ENCODE measurements at regions not wholly inside any gene's neighbourhood (a gene's known extent, or its start where the extent isn't known, plus 50 kb on each side); places are given as distances from the start of the nearest gene placed in this dataset.

- ATAC-seq (replicated peaks; ENCODE audit: extremely low read depth, poor library complexity, severe bottlenecking) (no peak), DNase-seq (ENCODE audit: low spot score in 2 of 2) (no peak)
- peaks cover 98% of the 10 kb centered on the region for H3K27me3 Mint-ChIP-seq
- H3K27ac Mint-ChIP-seq (ENCODE audit: low read depth), result no peak overlapping the region
- H3K4me1 Mint-ChIP-seq, result no peaks in the 10 kb centered on the region
- H3K9me3 Mint-ChIP-seq, result no peaks in the 10 kb centered on the region
- no peak overlapping the region for H3K4me3 Mint-ChIP-seq
- peaks cover 3% of the 10 kb centered on the region for H3K36me3 Mint-ChIP-seq (ENCODE audit: insufficient read depth)
Observed at GRCh38 chr1:36711480-36711879, 228.8 kb upstream of the CSF3R start.

GRCh38 chr1:36710951-36711350, 228.2 kb upstream of the CSF3R start:
- Mint-ChIP-seq H3K36me3 (ENCODE audit: insufficient read depth) (peaks cover 3% of the 10 kb centered on the region), H3K27ac (ENCODE audit: low read depth) (no peak overlapping the region), H3K4me1 (no peaks in the 10 kb centered on the region), H3K27me3 (peaks cover 98% of the 10 kb centered on the region), H3K4me3 (no peak overlapping the region), H3K9me3 (no peaks in the 10 kb centered on the region)
- DNase-seq (ENCODE audit: low spot score in 2 of 2) (no peak), ATAC-seq (replicated peaks; ENCODE audit: extremely low read depth, poor library complexity, severe bottlenecking) (no peak)

GRCh38 chr1:36709869-36710481, 227.3 kb upstream of the CSF3R start:
- peaks cover 3% of the 10 kb centered on the region for H3K36me3 Mint-ChIP-seq (ENCODE audit: insufficient read depth)

GRCh38 chr1:36708587-36708986, 225.9 kb upstream of the CSF3R start:
- DNase-seq (ENCODE audit: low spot score in 2 of 2) (no peak), ATAC-seq (replicated peaks; ENCODE audit: extremely low read depth, poor library complexity, severe bottlenecking) (no peak)
- H3K4me3 Mint-ChIP-seq, result no peak overlapping the region
- peaks cover 3% of the 10 kb centered on the region for H3K4me1 Mint-ChIP-seq
- peaks cover 96% of the 10 kb centered on the region for H3K27me3 Mint-ChIP-seq
- no peaks in the 10 kb centered on the region for H3K9me3 Mint-ChIP-seq
- H3K27ac Mint-ChIP-seq (ENCODE audit: low read depth), result no peak overlapping the region
- H3K36me3 Mint-ChIP-seq (ENCODE audit: insufficient read depth), result no peaks in the 10 kb centered on the region

More at GRCh38 chr1:36709869-36710481, 227.3 kb upstream of the CSF3R start:
- no peak for DNase-seq (ENCODE audit: low spot score in 2 of 2)
- Mint-ChIP-seq H3K9me3 (no peaks in the 10 kb centered on the region), H3K27ac (ENCODE audit: low read depth) (no peak overlapping the region), H3K4me1 (no peaks in the 10 kb centered on the region), H3K27me3 (peaks cover 98% of the 10 kb centered on the region), H3K4me3 (no peak overlapping the region)
- ATAC-seq (replicated peaks; ENCODE audit: extremely low read depth, poor library complexity, severe bottlenecking), result no peak

- peaks cover 91% of the 10 kb centered on the region for H3K27me3 Mint-ChIP-seq
Observed at GRCh38 chr1:36707221-36707620, 224.5 kb upstream of the CSF3R start.

GRCh38 chr1:36706416-36706815, 223.7 kb upstream of the CSF3R start:
- no peak for DNase-seq (ENCODE audit: low spot score in 2 of 2)
- H3K27ac Mint-ChIP-seq (ENCODE audit: low read depth), result no peak overlapping the region
- no peak for ATAC-seq (replicated peaks; ENCODE audit: extremely low read depth, poor library complexity, severe bottlenecking)
- peaks cover 91% of the 10 kb centered on the region for H3K27me3 Mint-ChIP-seq
- no peaks in the 10 kb centered on the region for H3K36me3 Mint-ChIP-seq (ENCODE audit: insufficient read depth)
- H3K4me3 Mint-ChIP-seq, result no peak overlapping the region
- H3K9me3 Mint-ChIP-seq, result no peaks in the 10 kb centered on the region
- H3K4me1 Mint-ChIP-seq, result peaks cover 6% of the 10 kb centered on the region

More at GRCh38 chr1:36707221-36707620, 224.5 kb upstream of the CSF3R start:
- ATAC-seq (replicated peaks; ENCODE audit: extremely low read depth, poor library complexity, severe bottlenecking) (no peak), DNase-seq (ENCODE audit: low spot score in 2 of 2) (no peak)
- Mint-ChIP-seq H3K27ac (ENCODE audit: low read depth) (no peak overlapping the region), H3K9me3 (no peaks in the 10 kb centered on the region), H3K36me3 (ENCODE audit: insufficient read depth) (no peaks in the 10 kb centered on the region), H3K4me3 (no peak overlapping the region), H3K4me1 (peaks cover 6% of the 10 kb centered on the region)

- no peaks in the 10 kb centered on the region for H3K36me3 Mint-ChIP-seq (ENCODE audit: insufficient read depth)
- DNase-seq (ENCODE audit: low spot score in 2 of 2), result no peak
- H3K27me3 Mint-ChIP-seq, result peaks cover 91% of the 10 kb centered on the region
- no peak overlapping the region for H3K27ac Mint-ChIP-seq (ENCODE audit: low read depth)
- H3K9me3 Mint-ChIP-seq, result no peaks in the 10 kb centered on the region
- no peak overlapping the region for H3K4me3 Mint-ChIP-seq
- H3K4me1 Mint-ChIP-seq, result peaks cover 6% of the 10 kb centered on the region
- ATAC-seq (replicated peaks; ENCODE audit: extremely low read depth, poor library complexity, severe bottlenecking), result no peak
Observed at GRCh38 chr1:36705629-36706028, 222.9 kb upstream of the CSF3R start.

GRCh38 chr1:36703526-36704208, 221.0 kb upstream of the CSF3R start:
- Mint-ChIP-seq H3K4me3 (no peak overlapping the region), H3K27ac (ENCODE audit: low read depth) (no peak overlapping the region), H3K27me3 (peaks cover 76% of the 10 kb centered on the region), H3K36me3 (ENCODE audit: insufficient read depth) (no peaks in the 10 kb centered on the region), H3K9me3 (no peaks in the 10 kb centered on the region), H3K4me1 (peaks cover 6% of the 10 kb centered on the region)
- DNase-seq (ENCODE audit: low spot score in 2 of 2), result peak; percentile 12 to 24
- ATAC-seq (replicated peaks; ENCODE audit: extremely low read depth, poor library complexity, severe bottlenecking), result peak; percentile 56

GRCh38 chr1:36702963-36703362, 220.2 kb upstream of the CSF3R start:
- Mint-ChIP-seq H3K27me3 (peaks cover 69% of the 10 kb centered on the region), H3K9me3 (no peaks in the 10 kb centered on the region), H3K4me3 (no peak overlapping the region), H3K36me3 (ENCODE audit: insufficient read depth) (no peaks in the 10 kb centered on the region), H3K4me1 (peaks cover 6% of the 10 kb centered on the region), H3K27ac (ENCODE audit: low read depth) (no peak overlapping the region)
- no peak for DNase-seq (ENCODE audit: low spot score in 2 of 2)
- ATAC-seq (replicated peaks; ENCODE audit: extremely low read depth, poor library complexity, severe bottlenecking), result no peak

GRCh38 chr1:36699113-36699911, 216.6 kb upstream of the CSF3R start:
- no peak overlapping the region for H3K27ac Mint-ChIP-seq (ENCODE audit: low read depth)

GRCh38 chr1:36697836-36698605, 215.3 kb upstream of the CSF3R start:
- peaks cover 46% of the 10 kb centered on the region for H3K27me3 Mint-ChIP-seq
- H3K4me3 Mint-ChIP-seq, result no peak overlapping the region
- no peak overlapping the region for H3K27ac Mint-ChIP-seq (ENCODE audit: low read depth)

More at GRCh38 chr1:36699113-36699911, 216.6 kb upstream of the CSF3R start:
- no peak for ATAC-seq (replicated peaks; ENCODE audit: extremely low read depth, poor library complexity, severe bottlenecking)
- H3K27me3 Mint-ChIP-seq, result peaks cover 58% of the 10 kb centered on the region
- H3K36me3 Mint-ChIP-seq (ENCODE audit: insufficient read depth), result no peaks in the 10 kb centered on the region
- no peak overlapping the region for H3K4me3 Mint-ChIP-seq
- H3K9me3 Mint-ChIP-seq, result no peaks in the 10 kb centered on the region
- H3K4me1 Mint-ChIP-seq, result peaks cover 6% of the 10 kb centered on the region
- DNase-seq (ENCODE audit: low spot score in 2 of 2), result no peak

GRCh38 chr1:36696261-36696940, 213.7 kb upstream of the CSF3R start:
- no peak overlapping the region for H3K27ac Mint-ChIP-seq (ENCODE audit: low read depth)
- peaks cover 36% of the 10 kb centered on the region for H3K27me3 Mint-ChIP-seq
- no peak overlapping the region for H3K4me3 Mint-ChIP-seq
- H3K9me3 Mint-ChIP-seq, result no peaks in the 10 kb centered on the region
- no peak for DNase-seq (ENCODE audit: low spot score in 2 of 2)
- ATAC-seq (replicated peaks; ENCODE audit: extremely low read depth, poor library complexity, severe bottlenecking), result no peak
- no peaks in the 10 kb centered on the region for H3K4me1 Mint-ChIP-seq
- H3K36me3 Mint-ChIP-seq (ENCODE audit: insufficient read depth), result no peaks in the 10 kb centered on the region

More at GRCh38 chr1:36697836-36698605, 215.3 kb upstream of the CSF3R start:
- ATAC-seq (replicated peaks; ENCODE audit: extremely low read depth, poor library complexity, severe bottlenecking) (no peak), DNase-seq (ENCODE audit: low spot score in 2 of 2) (no peak)
- no peaks in the 10 kb centered on the region for H3K36me3 Mint-ChIP-seq (ENCODE audit: insufficient read depth)
- H3K4me1 Mint-ChIP-seq, result no peaks in the 10 kb centered on the region
- H3K9me3 Mint-ChIP-seq, result no peaks in the 10 kb centered on the region

Measured in central memory CD8-positive, alpha-beta T cell (primary cell).